Brain microvascular endothelial cell (primary cell): ENCODE measurements at regions not wholly inside any gene's neighbourhood (a gene's known extent, or its start where the extent isn't known, plus 50 kb on each side); places are given as distances from the start of the nearest gene placed in this dataset.

ENCODE experiments used
- DNase-seq: peaks from one replicate; pipeline ENCODE4 v3.0.0-alpha.2; 2020
- H3K27ac ChIP-seq: fragments of 250-450 bp; sonication (Bioruptor Pico); 2 replicates; pipeline ENCODE4 v1.5.1; 2020; ENCODE audit warnings: mild to moderate bottlenecking, moderate library complexity
- H3K27me3 ChIP-seq: fragments of 250-450 bp; sonication (Bioruptor Pico); replicated peaks from 2 replicates; pipeline ENCODE4 v1.5.1; 2020; ENCODE audit warnings: mild to moderate bottlenecking
- H3K36me3 ChIP-seq: fragments of 250-450 bp; sonication (Bioruptor Pico); replicated peaks from 2 replicates; pipeline ENCODE4 v1.5.1; 2020; ENCODE audit warnings: mild to moderate bottlenecking
- H3K4me3 ChIP-seq: 2 replicates; pipeline ENCODE4 v1.5.1; 2011; ENCODE audit warnings: low read depth, mild to moderate bottlenecking, control low read depth, low read length, moderate library complexity
- CTCF ChIP-seq: IDR thresholded peaks from 2 replicates; pipeline ENCODE4 v1.5.1; 2011; ENCODE audit warnings: low read depth, mild to moderate bottlenecking, moderate library complexity, low read length, control low read depth, inconsistent platforms; ENCODE audit errors: missing control alignments
- in situ Hi-C: cut with HindIII; loops from 2 replicates; pipeline ENCODE4 v1.10.0; 2017; ENCODE audit warnings: low sequenced_read_pairs, low pct_ligation_motif_present

- Histone ChIP-seq H3K27me3 (no peaks in the 10 kb centered on the region), H3K4me3 (no peak overlapping the region), H3K36me3 (no peaks in the 10 kb centered on the region), H3K27ac (no peak overlapping the region)
- DNase-seq: no peak
- in situ Hi-C loops: no loop called here
- TF ChIP-seq CTCF: no peak
Observed at GRCh38 chr13:21805733-21806132, 134.9 kb downstream of the FGF9 start.

GRCh38 chr13:21812192-21812626, 141.3 kb downstream of the FGF9 start:
- H3K4me3 ChIP-seq: no peak overlapping the region
- H3K27me3 ChIP-seq: no peaks in the 10 kb centered on the region
- no peak for DNase-seq
- H3K36me3 ChIP-seq: no peaks in the 10 kb centered on the region
- no peak overlapping the region for H3K27ac ChIP-seq
- in situ Hi-C loops: no loop called here
- TF ChIP-seq CTCF: no peak

- H3K4me3 ChIP-seq: no peak overlapping the region
- in situ Hi-C loops: no loop called here
- no peak for TF ChIP-seq CTCF
Observed at GRCh38 chr13:21813110-21813509, 142.2 kb downstream of the FGF9 start.

GRCh38 chr13:21813844-21814243, 143.0 kb downstream of the FGF9 start:
- in situ Hi-C loops: no loop called here
- DNase-seq: no peak
- Histone ChIP-seq H3K36me3 (no peaks in the 10 kb centered on the region), H3K4me3 (no peak overlapping the region), H3K27ac (no peak overlapping the region), H3K27me3 (no peaks in the 10 kb centered on the region)
- TF ChIP-seq CTCF: no peak

More at GRCh38 chr13:21813110-21813509, 142.2 kb downstream of the FGF9 start:
- no peak for DNase-seq
- no peaks in the 10 kb centered on the region for H3K27me3 ChIP-seq
- H3K36me3 ChIP-seq: no peaks in the 10 kb centered on the region
- H3K27ac ChIP-seq: no peak overlapping the region

- Histone ChIP-seq H3K27ac (no peak overlapping the region), H3K4me3 (no peak overlapping the region), H3K36me3 (no peaks in the 10 kb centered on the region), H3K27me3 (no peaks in the 10 kb centered on the region)
- in situ Hi-C loops: no loop called here
- no peak for DNase-seq
- TF ChIP-seq CTCF: no peak
Observed at GRCh38 chr13:21814604-21815003, 143.7 kb downstream of the FGF9 start.

GRCh38 chr13:21817878-21818277, 147.0 kb downstream of the FGF9 start:
- in situ Hi-C loops: no loop called here
- DNase-seq: no peak
- no peak for TF ChIP-seq CTCF

More at GRCh38 chr13:21817878-21818277, 147.0 kb downstream of the FGF9 start:
- H3K27me3 ChIP-seq: no peaks in the 10 kb centered on the region
- H3K4me3 ChIP-seq: no peak overlapping the region
- no peak overlapping the region for H3K27ac ChIP-seq
- H3K36me3 ChIP-seq: no peaks in the 10 kb centered on the region
